GM21528 (cell line): ENCODE measurements at regions not wholly inside any gene's neighbourhood (a gene's known extent, or its start where the extent isn't known, plus 50 kb on each side); places are given as distances from the start of the nearest gene placed in this dataset.
"Not testable (repeated sequence)": the region's sequence is repeated elsewhere in the genome, so short reads cannot be mapped to it uniquely, and the experiment has no call there.

Experiments
- ATAC-seq: cut with Tn5 transposase; IDR thresholded peaks from one replicate; pipeline ENCODE4 v1.9.1; 2021; ENCODE audit warnings: mild to moderate bottlenecking, moderate library complexity; ENCODE audit not compliant: unreplicated experiment, low FRiP score

GRCh38 chr13:88764103-88764502 lies 1092.9 kb downstream of the SLITRK5 start:
- ATAC-seq: no peak

GRCh38 chr13:88800505-88800904 lies 1129.3 kb downstream of the SLITRK5 start:
- no peak for ATAC-seq

GRCh38 chr13:88801361-88801760 lies 1130.2 kb downstream of the SLITRK5 start:
- no peak for ATAC-seq

- no peak for ATAC-seq
Measured at GRCh38 chr13:88802886-88803285, 1131.7 kb downstream of the SLITRK5 start.

GRCh38 chr13:88806438-88806837 lies 1135.3 kb downstream of the SLITRK5 start:
- ATAC-seq: no peak

GRCh38 chr13:88817560-88817959 lies 1146.4 kb downstream of the SLITRK5 start:
- ATAC-seq: no peak

GRCh38 chr13:88823114-88823513 lies 1151.9 kb downstream of the SLITRK5 start:
- no peak for ATAC-seq

- ATAC-seq: no peak
Measured at GRCh38 chr13:88824218-88824617, 1153.0 kb downstream of the SLITRK5 start.

GRCh38 chr13:88840085-88840484 lies 1168.9 kb downstream of the SLITRK5 start:
- ATAC-seq: no peak

- ATAC-seq: not testable (repeated sequence)
Measured at GRCh38 chr13:88852293-88852692, 1181.1 kb downstream of the SLITRK5 start.

GRCh38 chr13:88857256-88857655 lies 1186.1 kb downstream of the SLITRK5 start:
- no peak for ATAC-seq

- ATAC-seq: no peak
Measured at GRCh38 chr13:88862095-88862620, 1191.0 kb downstream of the SLITRK5 start.

GRCh38 chr13:88863116-88863515 lies 1191.9 kb downstream of the SLITRK5 start:
- ATAC-seq: no peak

GRCh38 chr13:88866195-88866594 lies 1195.0 kb downstream of the SLITRK5 start:
- ATAC-seq: no peak

GRCh38 chr13:88883741-88884140 lies 1212.6 kb downstream of the SLITRK5 start:
- no peak for ATAC-seq

GRCh38 chr13:88887045-88887662 lies 1216.0 kb downstream of the SLITRK5 start:
- no peak for ATAC-seq

GRCh38 chr13:88895261-88895941 lies 1224.2 kb downstream of the SLITRK5 start:
- no peak for ATAC-seq

GRCh38 chr13:88896466-88896865 lies 1225.3 kb downstream of the SLITRK5 start:
- ATAC-seq: no peak

- ATAC-seq: no peak
Measured at GRCh38 chr13:88908961-88909441, 1237.8 kb downstream of the SLITRK5 start.

GRCh38 chr13:88919970-88920628 lies 1248.9 kb downstream of the SLITRK5 start:
- peak; percentile 95 for ATAC-seq

- ATAC-seq: no peak
Measured at GRCh38 chr13:88925954-88926353, 1254.8 kb downstream of the SLITRK5 start.
